ENCODE measurements at regions not wholly inside any gene's neighbourhood (a gene's known extent, or its start where the extent isn't known, plus 50 kb on each side); places are given as distances from the start of the nearest gene placed in this dataset.
"Not testable (repeated sequence)": the region's sequence is repeated elsewhere in the genome, so short reads cannot be mapped to it uniquely, and the experiment has no call there.

- DNase-seq, result no peak
These were observed 243.9 kb downstream of the TRIML1 start for GRCh38 chr4:188383180-188383579.

- DNase-seq, result no peak
These were observed 248.0 kb downstream of the TRIML1 start for GRCh38 chr4:188387179-188387791.

GRCh38 chr4:188391349-188391748 is 252.1 kb downstream of the TRIML1 start:
- not testable (repeated sequence) for DNase-seq

GRCh38 chr4:188396037-188396436 is 256.8 kb downstream of the TRIML1 start:
- DNase-seq, result no peak

GRCh38 chr4:188399834-188400233 is 260.6 kb downstream of the TRIML1 start:
- no peak for DNase-seq

GRCh38 chr4:188400451-188400850 is 261.2 kb downstream of the TRIML1 start:
- DNase-seq, result no peak

GRCh38 chr4:188403272-188403671 is 264.0 kb downstream of the TRIML1 start:
- DNase-seq, result no peak

GRCh38 chr4:188405071-188405835 is 266.0 kb downstream of the TRIML1 start:
- not testable (repeated sequence) for DNase-seq

- DNase-seq, result no peak
These were observed 269.2 kb downstream of the TRIML1 start for GRCh38 chr4:188408244-188409030.

GRCh38 chr4:188409851-188410250 is 270.6 kb downstream of the TRIML1 start:
- no peak for DNase-seq

GRCh38 chr4:188411805-188412204 is 272.6 kb downstream of the TRIML1 start:
- DNase-seq, result no peak

- no peak for DNase-seq
These were observed 273.3 kb downstream of the TRIML1 start for GRCh38 chr4:188412499-188412898.

- DNase-seq, result no peak
These were observed 275.2 kb downstream of the TRIML1 start for GRCh38 chr4:188414441-188414840.

GRCh38 chr4:188417181-188417580 is 277.9 kb downstream of the TRIML1 start:
- DNase-seq, result peak; percentile 3

- no peak for DNase-seq
These were observed 283.8 kb downstream of the TRIML1 start for GRCh38 chr4:188423039-188423438.

- no peak for DNase-seq
These were observed 289.7 kb downstream of the TRIML1 start for GRCh38 chr4:188428935-188429334.

GRCh38 chr4:188429965-188430364 is 290.7 kb downstream of the TRIML1 start:
- no peak for DNase-seq

GRCh38 chr4:188430384-188430783 is 291.1 kb downstream of the TRIML1 start:
- no peak for DNase-seq

- peak; percentile 7 for DNase-seq
These were observed 293.1 kb downstream of the TRIML1 start for GRCh38 chr4:188432328-188432727.

GRCh38 chr4:188433741-188434315 is 294.6 kb downstream of the TRIML1 start:
- no peak for DNase-seq

- no peak for DNase-seq
These were observed 295.4 kb downstream of the TRIML1 start for GRCh38 chr4:188434643-188435042.

GRCh38 chr4:188435381-188435780 is 296.1 kb downstream of the TRIML1 start:
- no peak for DNase-seq

- no peak for DNase-seq
These were observed 298.3 kb downstream of the TRIML1 start for GRCh38 chr4:188437535-188437934.

Data from MV-4-11 (cell line).